ENCODE measurements at regions not wholly inside any gene's neighbourhood (a gene's known extent, or its start where the extent isn't known, plus 50 kb on each side); places are given as distances from the start of the nearest gene placed in this dataset.
A peak's percentile ranks its signal among the peaks of the same experiment; 100 is the strongest.
"Not testable (repeated sequence)": the region's sequence is repeated elsewhere in the genome, so short reads cannot be mapped to it uniquely, and the experiment has no call there.

- CTCF ChIA-PET (ENCODE audit: unreplicated experiment), result no interaction called here
- H4K20me1 ChIP-seq (ENCODE audit: insufficient read depth, low read length), result no peaks in the 10 kb centered on the region
- no peaks in the 10 kb centered on the region for H3K79me2 ChIP-seq (ENCODE audit: insufficient read depth, low read depth, low read length)
- intact Hi-C loops (cut with micrococcal nuclease; ENCODE audit: unreplicated experiment), result no loop called here
- no peak overlapping the region for H3K4me2 ChIP-seq (ENCODE audit: low read length)
- no peaks in the 10 kb centered on the region for H3K36me3 ChIP-seq (ENCODE audit: insufficient read depth, low read length)
- peaks cover 11% of the 10 kb centered on the region for H3K9me3 ChIP-seq (ENCODE audit: low read length)
- POLR2A ChIA-PET, result no interaction called here
- no peak for DNase-seq (ENCODE audit: low spot score)
- no peak overlapping the region for H3K4me3 ChIP-seq (ENCODE audit: low read depth, low read length, poor library complexity, severe bottlenecking)
- no peaks in the 10 kb centered on the region for H3K9me2 ChIP-seq (ENCODE audit: insufficient read depth, low read length)
- no TSS peak for BruUV-seq (replicated peaks)
- H3K27ac ChIP-seq (ENCODE audit: low read depth, low read length, poor library complexity, severe bottlenecking), result no peak overlapping the region
- TF ChIP-seq EZH2phosphoT487 (IDR thresholded peaks at IDR 0.05; ENCODE audit: borderline replicate concordance, low read depth, low read length), result no peak
- 0 out of 2 replicates have a peak, but pooled peaks have one; percentile 7 for TF ChIP-seq CTCF (conservative IDR thresholded peaks at IDR 0.05; ENCODE audit: low read length)
- H3K4me1 ChIP-seq (ENCODE audit: insufficient read depth, low read length, poor library complexity, severe bottlenecking), result peaks cover 17% of the 10 kb centered on the region
- no peak overlapping the region for H2AFZ ChIP-seq (ENCODE audit: low read length)
These were observed 313.5 kb downstream of the RPLP1 start for GRCh38 chr15:69766156-69766555.

GRCh38 chr15:69767191-69767590 lies 314.6 kb downstream of the RPLP1 start:
- H3K4me2 ChIP-seq (ENCODE audit: low read length), result no peak overlapping the region
- H3K79me2 ChIP-seq (ENCODE audit: insufficient read depth, low read depth, low read length), result no peaks in the 10 kb centered on the region
- no peaks in the 10 kb centered on the region for H3K9me2 ChIP-seq (ENCODE audit: insufficient read depth, low read length)
- H3K27ac ChIP-seq (ENCODE audit: low read depth, low read length, poor library complexity, severe bottlenecking), result no peak overlapping the region
- no peak for DNase-seq (ENCODE audit: low spot score)
- no peaks in the 10 kb centered on the region for H3K36me3 ChIP-seq (ENCODE audit: insufficient read depth, low read length)
- peaks cover 11% of the 10 kb centered on the region for H3K9me3 ChIP-seq (ENCODE audit: low read length)
- no peak overlapping the region for H2AFZ ChIP-seq (ENCODE audit: low read length)
- intact Hi-C loops (cut with micrococcal nuclease; ENCODE audit: unreplicated experiment), result no loop called here
- ChIA-PET CTCF (ENCODE audit: unreplicated experiment) (no interaction called here), POLR2A (no interaction called here)
- no TSS peak for BruUV-seq (replicated peaks)
- no peak for TF ChIP-seq CTCF (conservative IDR thresholded peaks at IDR 0.05; ENCODE audit: low read length)
- no peak for TF ChIP-seq EZH2phosphoT487 (IDR thresholded peaks at IDR 0.05; ENCODE audit: borderline replicate concordance, low read depth, low read length)
- H4K20me1 ChIP-seq (ENCODE audit: insufficient read depth, low read length), result no peaks in the 10 kb centered on the region
- peaks cover 16% of the 10 kb centered on the region for H3K4me1 ChIP-seq (ENCODE audit: insufficient read depth, low read length, poor library complexity, severe bottlenecking)
- H3K4me3 ChIP-seq (ENCODE audit: low read depth, low read length, poor library complexity, severe bottlenecking), result no peak overlapping the region

- peaks cover 11% of the 10 kb centered on the region for H3K9me3 ChIP-seq (ENCODE audit: low read length)
- BruUV-seq (replicated peaks); CTCF ChIA-PET (ENCODE audit: unreplicated experiment): not testable (repeated sequence)
These were observed 316.7 kb downstream of the RPLP1 start for GRCh38 chr15:69769336-69769735.

GRCh38 chr15:69774258-69774657 lies 321.6 kb downstream of the RPLP1 start:
- H3K9me3 ChIP-seq (ENCODE audit: low read length); POLR2A ChIA-PET; H3K4me1 ChIP-seq (ENCODE audit: insufficient read depth, low read length, poor library complexity, severe bottlenecking); DNase-seq (ENCODE audit: low spot score); H3K36me3 ChIP-seq (ENCODE audit: insufficient read depth, low read length); H2AFZ ChIP-seq (ENCODE audit: low read length); H3K9me2 ChIP-seq (ENCODE audit: insufficient read depth, low read length); H3K4me2 ChIP-seq (ENCODE audit: low read length); BruUV-seq (replicated peaks); intact Hi-C loops (cut with micrococcal nuclease; ENCODE audit: unreplicated experiment); CTCF ChIA-PET (ENCODE audit: unreplicated experiment); H3K4me3 ChIP-seq (ENCODE audit: low read depth, low read length, poor library complexity, severe bottlenecking); H3K27ac ChIP-seq (ENCODE audit: low read depth, low read length, poor library complexity, severe bottlenecking); H4K20me1 ChIP-seq (ENCODE audit: insufficient read depth, low read length); H3K79me2 ChIP-seq (ENCODE audit: insufficient read depth, low read depth, low read length): not testable (repeated sequence)

More at GRCh38 chr15:69769336-69769735, 316.7 kb downstream of the RPLP1 start:
- H2AFZ ChIP-seq (ENCODE audit: low read length); H4K20me1 ChIP-seq (ENCODE audit: insufficient read depth, low read length); H3K4me1 ChIP-seq (ENCODE audit: insufficient read depth, low read length, poor library complexity, severe bottlenecking); H3K9me2 ChIP-seq (ENCODE audit: insufficient read depth, low read length); DNase-seq (ENCODE audit: low spot score); intact Hi-C loops (cut with micrococcal nuclease; ENCODE audit: unreplicated experiment); H3K36me3 ChIP-seq (ENCODE audit: insufficient read depth, low read length); H3K79me2 ChIP-seq (ENCODE audit: insufficient read depth, low read depth, low read length); H3K4me3 ChIP-seq (ENCODE audit: low read depth, low read length, poor library complexity, severe bottlenecking); H3K4me2 ChIP-seq (ENCODE audit: low read length); H3K27ac ChIP-seq (ENCODE audit: low read depth, low read length, poor library complexity, severe bottlenecking): not testable (repeated sequence)
- POLR2A ChIA-PET, result interaction anchor here (1.6 kb wide), 1 partner anchor 11 kb away, joined by 3 read pairs; no protein-coding TSS in a partner anchor

GRCh38 chr15:69774711-69775110 lies 322.1 kb downstream of the RPLP1 start:
- POLR2A ChIA-PET; H3K4me3 ChIP-seq (ENCODE audit: low read depth, low read length, poor library complexity, severe bottlenecking); H3K9me2 ChIP-seq (ENCODE audit: insufficient read depth, low read length); BruUV-seq (replicated peaks); intact Hi-C loops (cut with micrococcal nuclease; ENCODE audit: unreplicated experiment); H3K79me2 ChIP-seq (ENCODE audit: insufficient read depth, low read depth, low read length); H3K4me2 ChIP-seq (ENCODE audit: low read length); H3K36me3 ChIP-seq (ENCODE audit: insufficient read depth, low read length); H3K27ac ChIP-seq (ENCODE audit: low read depth, low read length, poor library complexity, severe bottlenecking); H3K4me1 ChIP-seq (ENCODE audit: insufficient read depth, low read length, poor library complexity, severe bottlenecking); H2AFZ ChIP-seq (ENCODE audit: low read length); DNase-seq (ENCODE audit: low spot score); H4K20me1 ChIP-seq (ENCODE audit: insufficient read depth, low read length); H3K9me3 ChIP-seq (ENCODE audit: low read length); CTCF ChIA-PET (ENCODE audit: unreplicated experiment): not testable (repeated sequence)
